Lower leg skin (tissue), 3 donors: ENCODE measurements at regions not wholly inside any gene's neighbourhood (a gene's known extent, or its start where the extent isn't known, plus 50 kb on each side); places are given as distances from the start of the nearest gene placed in this dataset.

Source experiments
- POLR2A ChIP-seq, 2 donors: fragments of 450-650 bp; IDR thresholded peaks; one replicate each; pipeline ENCODE4 v1.6.1; 2016 to 2017; ENCODE audit warnings: antibody characterized with exemption in 2 of 2, mild to moderate bottlenecking in 1 of 2, moderate library complexity in 1 of 2
- TF ChIP-seq, protein P1 (sequence below), 3 donors: fragments of 450-650 bp; IDR thresholded peaks; one replicate each; pipeline ENCODE4 v1.5.1; 2016; ENCODE audit warnings: antibody characterized with exemption in 3 of 3, mild to moderate bottlenecking in 3 of 3, moderate library complexity in 2 of 3

DNA sequence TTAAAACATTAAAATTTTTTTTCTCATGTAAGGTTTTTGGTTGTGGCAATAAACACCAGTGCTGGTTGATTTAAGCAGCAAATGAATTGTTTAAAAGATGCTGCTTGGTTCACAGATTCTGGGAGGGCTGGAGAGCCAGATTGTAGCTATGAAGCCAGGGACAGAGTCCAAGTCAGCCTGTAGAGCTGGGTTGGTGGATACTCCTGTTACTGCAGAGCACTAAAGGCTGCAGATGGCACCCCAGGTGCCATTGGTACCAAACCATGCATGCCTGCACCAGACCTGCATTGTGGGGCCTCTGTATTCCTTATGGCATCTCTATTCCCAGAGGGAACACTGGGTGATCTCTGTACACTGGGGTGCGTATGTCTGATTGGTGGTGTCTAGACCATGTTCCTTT, 113.3 kb downstream of the SNAPC1 start:
- TF ChIP-seq, protein P1, sequence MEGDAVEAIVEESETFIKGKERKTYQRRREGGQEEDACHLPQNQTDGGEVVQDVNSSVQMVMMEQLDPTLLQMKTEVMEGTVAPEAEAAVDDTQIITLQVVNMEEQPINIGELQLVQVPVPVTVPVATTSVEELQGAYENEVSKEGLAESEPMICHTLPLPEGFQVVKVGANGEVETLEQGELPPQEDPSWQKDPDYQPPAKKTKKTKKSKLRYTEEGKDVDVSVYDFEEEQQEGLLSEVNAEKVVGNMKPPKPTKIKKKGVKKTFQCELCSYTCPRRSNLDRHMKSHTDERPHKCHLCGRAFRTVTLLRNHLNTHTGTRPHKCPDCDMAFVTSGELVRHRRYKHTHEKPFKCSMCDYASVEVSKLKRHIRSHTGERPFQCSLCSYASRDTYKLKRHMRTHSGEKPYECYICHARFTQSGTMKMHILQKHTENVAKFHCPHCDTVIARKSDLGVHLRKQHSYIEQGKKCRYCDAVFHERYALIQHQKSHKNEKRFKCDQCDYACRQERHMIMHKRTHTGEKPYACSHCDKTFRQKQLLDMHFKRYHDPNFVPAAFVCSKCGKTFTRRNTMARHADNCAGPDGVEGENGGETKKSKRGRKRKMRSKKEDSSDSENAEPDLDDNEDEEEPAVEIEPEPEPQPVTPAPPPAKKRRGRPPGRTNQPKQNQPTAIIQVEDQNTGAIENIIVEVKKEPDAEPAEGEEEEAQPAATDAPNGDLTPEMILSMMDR (IDR thresholded peaks at IDR 0.05), result no peak
- TF ChIP-seq POLR2A (IDR thresholded peaks at IDR 0.05), result no peak
